OCI-LY3 (cell line): ENCODE measurements at regions not wholly inside any gene's neighbourhood (a gene's known extent, or its start where the extent isn't known, plus 50 kb on each side); places are given as distances from the start of the nearest gene placed in this dataset.

Source experiments
- CTCF ChIP-seq: fragments of 200-600, 300-600 bp; sonication (generic); IDR thresholded peaks from 2 replicates; pipeline ENCODE4 v1.5.1; 2014; ENCODE audit warnings: antibody characterized with exemption, low read length, low read depth
- EZH2phosphoT487 ChIP-seq: fragments of 200-600 bp; shearing (Covaris generic); IDR thresholded peaks from 2 replicates; pipeline ENCODE4 v1.6.1; 2018; ENCODE audit warnings: antibody characterized with exemption, mixed run types, low read depth

DNA sequence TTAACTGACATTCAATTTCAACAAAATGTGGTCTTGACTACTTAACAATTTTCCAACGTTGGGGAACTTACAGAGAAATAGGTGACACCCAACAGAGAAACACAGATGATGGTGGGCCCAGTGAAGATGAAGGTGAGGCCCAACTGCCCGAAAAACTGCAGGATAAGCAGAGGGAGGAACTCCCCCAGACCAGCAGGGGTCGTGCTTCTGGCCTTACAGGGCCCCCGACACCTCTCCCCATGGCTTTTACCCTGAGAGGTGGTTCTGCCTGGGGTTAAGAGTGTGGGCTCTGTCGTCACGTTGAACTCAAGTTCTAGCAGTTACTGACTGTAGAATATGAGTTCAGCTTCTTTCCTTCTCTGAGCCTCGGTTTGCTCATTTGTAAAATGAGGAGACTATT lies 119.5 kb upstream of the SMIM21 start:
- TF ChIP-seq CTCF (peak; percentile 33), EZH2phosphoT487 (no peak)
